OCI-LY3 (cell line): ENCODE measurements at regions not wholly inside any gene's neighbourhood (a gene's known extent, or its start where the extent isn't known, plus 50 kb on each side); places are given as distances from the start of the nearest gene placed in this dataset.

ENCODE experiments used
- EZH2phosphoT487 ChIP-seq: fragments of 200-600 bp; shearing (Covaris generic); IDR thresholded peaks from 2 replicates; pipeline ENCODE4 v1.6.1; 2018; ENCODE audit warnings: antibody characterized with exemption, mixed run types, low read depth
- TF ChIP-seq, protein P1 (sequence below): fragments of 200-600, 300-600 bp; sonication (generic); IDR thresholded peaks from 2 replicates; pipeline ENCODE4 v1.5.1; 2014; ENCODE audit warnings: antibody characterized with exemption, low read length, low read depth

DNA sequence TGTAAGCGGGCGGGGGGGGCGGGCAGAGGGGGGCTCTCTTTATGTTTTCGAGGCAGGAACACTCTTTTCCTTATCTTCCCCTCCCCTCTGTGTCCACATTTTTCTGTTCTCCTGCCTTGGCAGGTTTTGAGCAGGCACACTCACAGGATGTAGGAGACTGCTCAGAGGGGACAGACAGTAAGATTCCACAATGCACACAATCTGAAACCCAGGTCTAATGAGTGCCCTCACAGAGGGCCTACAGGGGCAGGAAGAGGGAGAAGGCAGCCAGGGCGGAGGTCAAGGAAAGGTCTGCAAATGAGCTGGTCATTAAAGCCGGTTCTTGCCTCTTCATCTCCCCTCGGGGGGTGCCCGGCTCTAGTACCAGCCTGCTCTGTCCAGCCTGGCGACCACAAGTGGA, 106.1 kb upstream of the ATP6AP2 start:
- TF ChIP-seq, protein P1, sequence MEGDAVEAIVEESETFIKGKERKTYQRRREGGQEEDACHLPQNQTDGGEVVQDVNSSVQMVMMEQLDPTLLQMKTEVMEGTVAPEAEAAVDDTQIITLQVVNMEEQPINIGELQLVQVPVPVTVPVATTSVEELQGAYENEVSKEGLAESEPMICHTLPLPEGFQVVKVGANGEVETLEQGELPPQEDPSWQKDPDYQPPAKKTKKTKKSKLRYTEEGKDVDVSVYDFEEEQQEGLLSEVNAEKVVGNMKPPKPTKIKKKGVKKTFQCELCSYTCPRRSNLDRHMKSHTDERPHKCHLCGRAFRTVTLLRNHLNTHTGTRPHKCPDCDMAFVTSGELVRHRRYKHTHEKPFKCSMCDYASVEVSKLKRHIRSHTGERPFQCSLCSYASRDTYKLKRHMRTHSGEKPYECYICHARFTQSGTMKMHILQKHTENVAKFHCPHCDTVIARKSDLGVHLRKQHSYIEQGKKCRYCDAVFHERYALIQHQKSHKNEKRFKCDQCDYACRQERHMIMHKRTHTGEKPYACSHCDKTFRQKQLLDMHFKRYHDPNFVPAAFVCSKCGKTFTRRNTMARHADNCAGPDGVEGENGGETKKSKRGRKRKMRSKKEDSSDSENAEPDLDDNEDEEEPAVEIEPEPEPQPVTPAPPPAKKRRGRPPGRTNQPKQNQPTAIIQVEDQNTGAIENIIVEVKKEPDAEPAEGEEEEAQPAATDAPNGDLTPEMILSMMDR, result no peak
- no peak for TF ChIP-seq EZH2phosphoT487
